A673 (cell line): ENCODE measurements at regions not wholly inside any gene's neighbourhood (a gene's known extent, or its start where the extent isn't known, plus 50 kb on each side); places are given as distances from the start of the nearest gene placed in this dataset.
A peak's percentile ranks its signal among the peaks of the same experiment; 100 is the strongest.
"Not testable (repeated sequence)": the region's sequence is repeated elsewhere in the genome, so short reads cannot be mapped to it uniquely, and the experiment has no call there.

Experiments used
- BruUV-seq: library from RNA; stranded (reverse); fragments of 400-500 nt; replicated peaks from 2 replicates; lab custom pipeline; 2021; lab: Mats Ljungman, UMichigan
- CTCF ChIA-PET: fragments of 300-600 bp; sonication (Branson Sonifier 250); formaldehyde crosslinking; loops from one replicate; lab custom pipeline; 2022; ENCODE audit warnings: antibody characterized with exemption; lab: Charles Lee
- POLR2A ChIA-PET: fragments of 300-600 bp; sonication (Branson Sonifier 250); formaldehyde crosslinking; loops from one replicate; lab custom pipeline; 2022; ENCODE audit warnings: antibody characterized with exemption; ENCODE audit not compliant: low non-redundant PET; lab: Charles Lee
- DNase-seq: peaks from one replicate; pipeline ENCODE4 v3.0.0-alpha.2; 2015; ENCODE audit warnings: low spot score
- H3K27ac ChIP-seq: fragments of 200-600 bp; sonication (generic); 2 replicates; pipeline ENCODE4 v1.5.1; 2016; ENCODE audit warnings: mixed run types, low read depth, mild to moderate bottlenecking, mixed read lengths, antibody characterized with exemption, low read length; ENCODE audit not compliant: poor library complexity, severe bottlenecking
- H3K27me3 ChIP-seq: fragments of 200-600 bp; sonication (generic); replicated peaks from 2 replicates; pipeline ENCODE4 v1.6.1; 2017; ENCODE audit warnings: mixed run types, low read depth, mild to moderate bottlenecking, mixed read lengths, antibody characterized with exemption, low read length; ENCODE audit not compliant: insufficient read depth, poor library complexity
- H3K36me3 ChIP-seq: fragments of 200-600 bp; sonication (generic); 2 replicates; pipeline ENCODE4 v1.6.1; 2016; ENCODE audit warnings: mixed run types, mild to moderate bottlenecking, mixed read lengths, antibody characterized with exemption, low read length; ENCODE audit not compliant: insufficient read depth, poor library complexity, severe bottlenecking
- H3K4me1 ChIP-seq: fragments of 200-600 bp; sonication (generic); 2 replicates; pipeline ENCODE4 v1.6.1; 2017; ENCODE audit warnings: mixed run types, mild to moderate bottlenecking, mixed read lengths, antibody characterized with exemption, low read length; ENCODE audit not compliant: insufficient read depth, poor library complexity, severe bottlenecking
- H3K4me3 ChIP-seq: fragments of 200-600 bp; sonication (generic); 2 replicates; pipeline ENCODE4 v1.5.1; 2016; ENCODE audit warnings: low read depth, mixed run types, mild to moderate bottlenecking, mixed read lengths, low read length; ENCODE audit not compliant: poor library complexity, severe bottlenecking
- H3K9me3 ChIP-seq: fragments of 200-600 bp; sonication (generic); 2 replicates; pipeline ENCODE4 v1.6.1; 2016; ENCODE audit warnings: mixed run types, low read depth, mild to moderate bottlenecking, mixed read lengths, antibody characterized with exemption, low read length; ENCODE audit not compliant: poor library complexity, severe bottlenecking
- intact Hi-C: fragments of 100-400 bp; cut with micrococcal nuclease; formaldehyde crosslinking; loops from one replicate; pipeline ENCODE4 v1.10.0; 2022; ENCODE audit not compliant: unreplicated experiment

GRCh38 chr1:146381196-146381595, 152.4 kb upstream of the NOTCH2NLA start:
- CTCF ChIA-PET, intact Hi-C loops, BruUV-seq: not testable (repeated sequence)

GRCh38 chr1:146376708-146377496, 148.1 kb upstream of the NOTCH2NLA start:
- BruUV-seq, result TSS peak; percentile 100
- H3K27me3 ChIP-seq, CTCF ChIA-PET, H3K36me3 ChIP-seq, H3K9me3 ChIP-seq, H3K4me1 ChIP-seq, intact Hi-C loops: not testable (repeated sequence)
- peak; percentile 99 for DNase-seq
- POLR2A ChIA-PET, result interaction anchor here (1.7 kb wide), 1 partner anchor 10 kb away, joined by 15 read pairs; no protein-coding TSS in a partner anchor
- H3K27ac ChIP-seq, result peak overlapping the region; percentile 76
- peak overlapping the region; percentile 28 for H3K4me3 ChIP-seq

More at GRCh38 chr1:146381196-146381595, 152.4 kb upstream of the NOTCH2NLA start:
- H3K27ac ChIP-seq, DNase-seq, H3K27me3 ChIP-seq, H3K4me3 ChIP-seq, POLR2A ChIA-PET, H3K36me3 ChIP-seq, H3K9me3 ChIP-seq, H3K4me1 ChIP-seq: not testable (repeated sequence)

- BruUV-seq, CTCF ChIA-PET: not testable (repeated sequence)
- peak overlapping the region; percentile 57 for H3K27ac ChIP-seq
Observed at GRCh38 chr1:146376309-146376707, 147.5 kb upstream of the NOTCH2NLA start.

GRCh38 chr1:146375108-146375507, 146.3 kb upstream of the NOTCH2NLA start:
- intact Hi-C loops, DNase-seq, BruUV-seq, H3K4me3 ChIP-seq, H3K27ac ChIP-seq, H3K27me3 ChIP-seq, H3K4me1 ChIP-seq, POLR2A ChIA-PET, CTCF ChIA-PET, H3K9me3 ChIP-seq, H3K36me3 ChIP-seq: not testable (repeated sequence)

More at GRCh38 chr1:146376309-146376707, 147.5 kb upstream of the NOTCH2NLA start:
- intact Hi-C loops, H3K4me1 ChIP-seq, H3K36me3 ChIP-seq, H3K27me3 ChIP-seq, H3K9me3 ChIP-seq: not testable (repeated sequence)
- POLR2A ChIA-PET, result interaction anchor here (1.7 kb wide), 1 partner anchor 11 kb away, joined by 15 read pairs; no protein-coding TSS in a partner anchor
- peak overlapping the region; percentile 30 for H3K4me3 ChIP-seq
- peak; percentile 79 for DNase-seq

- H3K4me1 ChIP-seq, H3K27me3 ChIP-seq, CTCF ChIA-PET, H3K27ac ChIP-seq, BruUV-seq, POLR2A ChIA-PET, H3K9me3 ChIP-seq, intact Hi-C loops, H3K36me3 ChIP-seq: not testable (repeated sequence)
- peak; percentile 58 for DNase-seq
- peak overlapping the region; percentile 36 for H3K4me3 ChIP-seq
Observed at GRCh38 chr1:146369940-146370339, 141.1 kb upstream of the NOTCH2NLA start.

GRCh38 chr1:146355373-146355772, 126.6 kb upstream of the NOTCH2NLA start:
- H3K27me3 ChIP-seq, POLR2A ChIA-PET, H3K27ac ChIP-seq, BruUV-seq, H3K4me3 ChIP-seq, CTCF ChIA-PET, intact Hi-C loops, DNase-seq, H3K4me1 ChIP-seq, H3K9me3 ChIP-seq, H3K36me3 ChIP-seq: not testable (repeated sequence)

GRCh38 chr1:146326863-146327262, 98.0 kb upstream of the NOTCH2NLA start:
- CTCF ChIA-PET, H3K9me3 ChIP-seq, BruUV-seq, H3K27me3 ChIP-seq, DNase-seq, H3K27ac ChIP-seq, H3K4me3 ChIP-seq, H3K36me3 ChIP-seq, H3K4me1 ChIP-seq, intact Hi-C loops, POLR2A ChIA-PET: not testable (repeated sequence)
